Panc1 (cell line): ENCODE measurements at regions not wholly inside any gene's neighbourhood (a gene's known extent, or its start where the extent isn't known, plus 50 kb on each side); places are given as distances from the start of the nearest gene placed in this dataset.

ENCODE experiments used
- ATAC-seq: fragments of 200-7000 bp; cut with Tn5 transposase; 2 replicates; pipeline ENCODE4 v1.9.1; 2020; ENCODE audit warnings: mild to moderate bottlenecking, moderate library complexity
- BruUV-seq: library from RNA; stranded (reverse); fragments of 400-500 nt; replicated peaks from 2 replicates; lab custom pipeline; 2021; lab: Mats Ljungman, UMichigan
- CTCF ChIA-PET: fragments of 300-600 bp; sonication (Branson Sonifier 250); formaldehyde crosslinking; loops from one replicate; lab custom pipeline; 2022; ENCODE audit warnings: antibody characterized with exemption; lab: Charles Lee
- POLR2A ChIA-PET: fragments of 300-600 bp; sonication (Branson Sonifier 250); formaldehyde crosslinking; loops from one replicate; lab custom pipeline; 2022; ENCODE audit warnings: antibody characterized with exemption; lab: Charles Lee
- DNase-seq: peaks from one replicate; pipeline ENCODE4 v3.0.0-alpha.2; 2010; ENCODE audit warnings: low read depth, low spot score
- H3K27ac ChIP-seq: 2 replicates; pipeline ENCODE4 v1.5.1; 2011; ENCODE audit warnings: mild to moderate bottlenecking, low read length, inconsistent platforms
- H3K27me3 ChIP-seq: fragments of 200-500 bp; sonication (Bioruptor generic); 2 replicates; pipeline ENCODE4 v1.6.0; 2014; ENCODE audit warnings: low read length, inconsistent platforms; ENCODE audit not compliant: control insufficient read depth, insufficient read depth
- H3K36me3 ChIP-seq: fragments of 200-500 bp; sonication (Bioruptor generic); 2 replicates; pipeline ENCODE4 v1.5.1; 2014; ENCODE audit warnings: inconsistent platforms, mild to moderate bottlenecking, low read length, moderate library complexity; ENCODE audit not compliant: control insufficient read depth, insufficient read depth
- H3K4me1 ChIP-seq: 2 replicates; pipeline ENCODE4 v1.5.1; 2011; ENCODE audit warnings: inconsistent platforms, mild to moderate bottlenecking, low read length, moderate library complexity; ENCODE audit not compliant: control insufficient read depth, insufficient read depth
- H3K4me3 ChIP-seq, 2 experiments: 2 replicates each; pipeline ENCODE4 v1.5.1; 2011 to 2012; ENCODE audit warnings: low read depth in 2 of 2, low read length in 2 of 2, mild to moderate bottlenecking in 2 of 2, inconsistent platforms in 1 of 2, moderate library complexity in 1 of 2
- H3K9me3 ChIP-seq: fragments of 200-500 bp; sonication (Bioruptor generic); 2 replicates; pipeline ENCODE4 v1.5.1; 2014; ENCODE audit warnings: low read depth, mild to moderate bottlenecking, inconsistent platforms, low read length, moderate library complexity; ENCODE audit not compliant: control insufficient read depth, insufficient read depth
- CTCF ChIP-seq: fragments of 450-650 bp; IDR thresholded peaks from 2 replicates; pipeline ENCODE4 v1.5.1; 2017; ENCODE audit warnings: mild to moderate bottlenecking
- POLR2AphosphoS5 ChIP-seq: IDR thresholded peaks from 2 replicates; pipeline ENCODE4 v1.6.1; 2012; ENCODE audit warnings: mild to moderate bottlenecking, low read depth, low read length, moderate library complexity
- REST ChIP-seq, 2 experiments: IDR thresholded peaks; 2 replicates each; pipeline ENCODE4 v1.6.1; 2011 to 2012; ENCODE audit warnings: low read depth in 2 of 2, control low read depth in 1 of 2, low read length in 1 of 2, mild to moderate bottlenecking in 1 of 2, moderate library complexity in 1 of 2; ENCODE audit not compliant: insufficient read depth in 1 of 2
- SIN3A ChIP-seq: IDR thresholded peaks from 2 replicates; pipeline ENCODE4 v1.6.1; 2012; ENCODE audit warnings: low read depth, mild to moderate bottlenecking, low read length, moderate library complexity, borderline replicate concordance; ENCODE audit not compliant: insufficient read depth
- TCF7L2 ChIP-seq: IDR thresholded peaks from 2 replicates; pipeline ENCODE4 v1.6.1; 2011; ENCODE audit warnings: mild to moderate bottlenecking, low read depth, low read length, inconsistent platforms
- in situ Hi-C: cut with HindIII; loops from 2 replicates; pipeline ENCODE4 v1.10.0; 2016; ENCODE audit warnings: low sequenced_read_pairs, low pct_unique_long_range_greater_than_20kb
- intact Hi-C: fragments of 100-400 bp; cut with micrococcal nuclease; formaldehyde crosslinking; loops from one replicate; pipeline ENCODE4 v1.10.0; 2022; ENCODE audit not compliant: unreplicated experiment

GRCh38 chr4:71625005-71625404, 158.9 kb downstream of the GC start:
- no peak for TF ChIP-seq SIN3A
- TF ChIP-seq REST (IDR thresholded peaks at IDR 0.05; ENCODE audit: insufficient read depth in 1 of 2, low read depth in 2 of 2, low read length in 1 of 2) = no peak
- TF ChIP-seq POLR2AphosphoS5 = no peak
- TF ChIP-seq CTCF = no peak
- no peak for TF ChIP-seq TCF7L2
- in situ Hi-C loops (no loop called here), intact Hi-C loops (no loop called here)
- H3K27ac ChIP-seq = no peak overlapping the region
- BruUV-seq = no TSS peak
- no peaks in the 10 kb centered on the region for H3K4me1 ChIP-seq
- CTCF ChIA-PET = no interaction called here
- no peaks in the 10 kb centered on the region for H3K9me3 ChIP-seq
- DNase-seq = no peak
- no peak for ATAC-seq
- POLR2A ChIA-PET = no interaction called here
- no peak overlapping the region for H3K4me3 ChIP-seq
- no peaks in the 10 kb centered on the region for H3K27me3 ChIP-seq
- H3K36me3 ChIP-seq = no peaks in the 10 kb centered on the region
